SK-N-SH treated with all-trans-retinoic acid at 6 μM for 48 hours (cell line): ENCODE measurements at regions not wholly inside any gene's neighbourhood (a gene's known extent, or its start where the extent isn't known, plus 50 kb on each side); places are given as distances from the start of the nearest gene placed in this dataset.

Experiments used
- ARNTL ChIP-seq: fragments of 450-650 bp; formaldehyde crosslinking; IDR thresholded peaks from 2 replicates; pipeline ENCODE4 v1.5.0; 2020; ENCODE audit warnings: low read depth, mild to moderate bottlenecking, moderate library complexity, borderline replicate concordance
- ISL1 ChIP-seq: fragments of 250-450 bp; sonication (Bioruptor Pico); IDR thresholded peaks from 2 replicates; pipeline ENCODE4 v2.1.2; 2022; ENCODE audit warnings: mild to moderate bottlenecking, moderate library complexity
- OSR1 ChIP-seq: fragments of 250-450 bp; sonication (Bioruptor Pico); IDR thresholded peaks from 2 replicates; pipeline ENCODE4 v1.8.0; 2022; ENCODE audit warnings: moderate library complexity, mild to moderate bottlenecking, inconsistent platforms
- POU6F1 ChIP-seq: fragments of 250-450 bp; sonication (Bioruptor Pico); IDR thresholded peaks from 2 replicates; pipeline ENCODE4 v1.8.0; 2021; ENCODE audit warnings: low read depth, mild to moderate bottlenecking, moderate library complexity, borderline replicate concordance
- RARB ChIP-seq: fragments of 250-450 bp; sonication (Bioruptor Pico); IDR thresholded peaks from 2 replicates; pipeline ENCODE4 v1.8.0; 2021; ENCODE audit warnings: mild to moderate bottlenecking, moderate library complexity
- SNAI2 ChIP-seq: fragments of 250-450 bp; sonication (Bioruptor Pico); IDR thresholded peaks from 2 replicates; pipeline ENCODE4 v1.5.0; 2020; ENCODE audit warnings: mild to moderate bottlenecking, moderate library complexity
- TCF4 ChIP-seq: fragments of 250-450 bp; sonication (Bioruptor Pico); IDR thresholded peaks from 2 replicates; pipeline ENCODE4 v1.8.0; 2021; ENCODE audit warnings: mild to moderate bottlenecking, moderate library complexity, borderline replicate concordance
- TSHZ2 ChIP-seq: fragments of 250-450 bp; sonication (Bioruptor Pico); IDR thresholded peaks from 2 replicates; pipeline ENCODE4 v1.5.0; 2020; ENCODE audit warnings: mild to moderate bottlenecking, moderate library complexity
- ZFP3 ChIP-seq: fragments of 250-450 bp; sonication (Bioruptor Pico); IDR thresholded peaks from 2 replicates; pipeline ENCODE4 v1.5.0; 2020; ENCODE audit warnings: mild to moderate bottlenecking, moderate library complexity
- ZFP30 ChIP-seq: fragments of 450-650 bp; formaldehyde crosslinking; IDR thresholded peaks from 2 replicates; pipeline ENCODE4 v1.5.0; 2022; ENCODE audit warnings: mild to moderate bottlenecking, moderate library complexity
- ZNF565 ChIP-seq: fragments of 450-650 bp; formaldehyde crosslinking; conservative IDR thresholded peaks from 2 replicates; pipeline ENCODE4 v1.5.0; 2020; ENCODE audit warnings: low read depth, mild to moderate bottlenecking, moderate library complexity
- ZNF70 ChIP-seq: fragments of 450-650 bp; formaldehyde crosslinking; IDR thresholded peaks from 2 replicates; pipeline ENCODE4 v1.5.0; 2020; ENCODE audit warnings: mild to moderate bottlenecking, moderate library complexity

DNA sequence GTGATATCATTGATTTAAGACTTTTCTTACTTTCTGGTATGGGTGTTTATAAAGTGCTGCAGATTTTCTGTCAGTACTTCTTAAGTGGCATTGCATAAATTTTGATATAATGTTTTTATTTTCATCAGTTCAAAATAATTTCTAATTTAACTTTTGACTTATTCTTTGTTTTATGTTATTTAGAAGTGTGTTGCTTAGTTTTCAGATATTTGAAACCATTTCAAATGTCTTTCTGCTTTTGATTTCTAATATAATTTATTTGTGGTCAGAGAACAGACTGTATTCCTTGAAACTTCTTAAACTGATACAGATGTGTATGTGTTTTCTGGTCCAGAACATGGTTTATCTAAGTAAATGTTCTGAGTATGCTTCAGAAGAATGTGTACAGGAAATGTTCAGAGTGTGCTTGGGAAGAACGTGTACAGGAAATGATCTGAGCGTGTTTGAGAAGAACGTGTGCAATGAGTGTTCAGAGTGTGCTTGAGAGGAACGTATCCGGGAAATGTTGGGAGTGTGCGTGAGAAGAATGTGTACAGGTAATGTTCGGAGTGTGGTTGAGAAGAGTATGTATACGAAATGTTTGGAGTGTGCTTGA lies 265.7 kb upstream of the HS6ST1 start:
- no peak for TF ChIP-seq TSHZ2 (CRISPR knock-in tag)
- TF ChIP-seq ZFP3 (CRISPR knock-in tag): no peak
- TF ChIP-seq ZNF565: no peak
- no peak for TF ChIP-seq RARB (CRISPR knock-in tag)
- no peak for TF ChIP-seq ZFP30
- TF ChIP-seq TCF4: no peak
- no peak for TF ChIP-seq POU6F1 (CRISPR knock-in tag)
- TF ChIP-seq OSR1 (CRISPR knock-in tag): no peak
- TF ChIP-seq ZNF70: no peak
- no peak for TF ChIP-seq ISL1 (CRISPR knock-in tag)
- no peak for TF ChIP-seq SNAI2 (CRISPR knock-in tag)
- TF ChIP-seq ARNTL (CRISPR knock-in tag): no peak
